ENCODE measurements at regions not wholly inside any gene's neighbourhood (a gene's known extent, or its start where the extent isn't known, plus 50 kb on each side); places are given as distances from the start of the nearest gene placed in this dataset.
A peak's percentile ranks its signal among the peaks of the same experiment; 100 is the strongest.
"Not testable (repeated sequence)": the region's sequence is repeated elsewhere in the genome, so short reads cannot be mapped to it uniquely, and the experiment has no call there.

- H3K9me3 ChIP-seq (ENCODE audit: low read length): no peaks in the 10 kb centered on the region
- no peaks in the 10 kb centered on the region for H3K4me1 ChIP-seq (ENCODE audit: insufficient read depth, low read length)
- H3K4me3 ChIP-seq (ENCODE audit: low read length): no peak overlapping the region
- no peak overlapping the region for H2AFZ ChIP-seq (ENCODE audit: low read depth, low read length)
- H3K27me3 ChIP-seq (ENCODE audit: insufficient read depth, low read length): no peaks in the 10 kb centered on the region
- no peaks in the 10 kb centered on the region for H3K36me3 ChIP-seq (ENCODE audit: insufficient read depth, low read length)
Observed at GRCh38 chr6:85372188-85372914, 77.5 kb upstream of the NT5E start.

GRCh38 chr6:85368631-85369030, 81.3 kb upstream of the NT5E start:
- Histone ChIP-seq H3K27me3 (ENCODE audit: insufficient read depth, low read length) (no peaks in the 10 kb centered on the region), H3K4me1 (ENCODE audit: insufficient read depth, low read length) (no peaks in the 10 kb centered on the region), H2AFZ (ENCODE audit: low read depth, low read length) (no peak overlapping the region), H3K36me3 (ENCODE audit: insufficient read depth, low read length) (no peaks in the 10 kb centered on the region), H3K9me3 (ENCODE audit: low read length) (no peaks in the 10 kb centered on the region), H3K4me3 (ENCODE audit: low read length) (no peak overlapping the region)

- Histone ChIP-seq H3K27me3 (ENCODE audit: insufficient read depth, low read length) (no peaks in the 10 kb centered on the region), H2AFZ (ENCODE audit: low read depth, low read length) (no peak overlapping the region)
Observed at GRCh38 chr6:85364344-85364743, 85.5 kb upstream of the NT5E start.

GRCh38 chr6:85363870-85364269, 86.0 kb upstream of the NT5E start:
- no peak overlapping the region for H2AFZ ChIP-seq (ENCODE audit: low read depth, low read length)
- no peak overlapping the region for H3K4me3 ChIP-seq (ENCODE audit: low read length)
- no peaks in the 10 kb centered on the region for H3K4me1 ChIP-seq (ENCODE audit: insufficient read depth, low read length)
- no peaks in the 10 kb centered on the region for H3K36me3 ChIP-seq (ENCODE audit: insufficient read depth, low read length)
- no peaks in the 10 kb centered on the region for H3K27me3 ChIP-seq (ENCODE audit: insufficient read depth, low read length)
- H3K9me3 ChIP-seq (ENCODE audit: low read length): no peaks in the 10 kb centered on the region

More at GRCh38 chr6:85364344-85364743, 85.5 kb upstream of the NT5E start:
- no peaks in the 10 kb centered on the region for H3K9me3 ChIP-seq (ENCODE audit: low read length)
- no peak overlapping the region for H3K4me3 ChIP-seq (ENCODE audit: low read length)
- H3K36me3 ChIP-seq (ENCODE audit: insufficient read depth, low read length): no peaks in the 10 kb centered on the region
- no peaks in the 10 kb centered on the region for H3K4me1 ChIP-seq (ENCODE audit: insufficient read depth, low read length)

- Histone ChIP-seq H3K36me3 (ENCODE audit: insufficient read depth, low read length) (no peaks in the 10 kb centered on the region), H3K9me3 (ENCODE audit: low read length) (no peaks in the 10 kb centered on the region), H3K4me1 (ENCODE audit: insufficient read depth, low read length) (no peaks in the 10 kb centered on the region), H3K4me3 (ENCODE audit: low read length) (no peak overlapping the region), H3K27me3 (ENCODE audit: insufficient read depth, low read length) (no peaks in the 10 kb centered on the region), H2AFZ (ENCODE audit: low read depth, low read length) (no peak overlapping the region)
Observed at GRCh38 chr6:85362652-85363310, 87.1 kb upstream of the NT5E start.

GRCh38 chr6:85361643-85362014, 88.3 kb upstream of the NT5E start:
- H3K27me3 ChIP-seq (ENCODE audit: insufficient read depth, low read length): no peaks in the 10 kb centered on the region
- H3K9me3 ChIP-seq (ENCODE audit: low read length): no peaks in the 10 kb centered on the region
- H3K4me1 ChIP-seq (ENCODE audit: insufficient read depth, low read length): no peaks in the 10 kb centered on the region
- H3K36me3 ChIP-seq (ENCODE audit: insufficient read depth, low read length): no peaks in the 10 kb centered on the region
- no peak overlapping the region for H2AFZ ChIP-seq (ENCODE audit: low read depth, low read length)
- no peak overlapping the region for H3K4me3 ChIP-seq (ENCODE audit: low read length)

GRCh38 chr6:85360794-85361642, 88.9 kb upstream of the NT5E start:
- Histone ChIP-seq H3K27me3 (ENCODE audit: insufficient read depth, low read length) (no peaks in the 10 kb centered on the region), H3K4me3 (ENCODE audit: low read length) (no peak overlapping the region), H3K4me1 (ENCODE audit: insufficient read depth, low read length) (no peaks in the 10 kb centered on the region), H3K36me3 (ENCODE audit: insufficient read depth, low read length) (no peaks in the 10 kb centered on the region), H2AFZ (ENCODE audit: low read depth, low read length) (no peak overlapping the region), H3K9me3 (ENCODE audit: low read length) (no peaks in the 10 kb centered on the region)

- H3K4me1 ChIP-seq (ENCODE audit: insufficient read depth, low read length): no peaks in the 10 kb centered on the region
- H3K4me3 ChIP-seq (ENCODE audit: low read length): no peak overlapping the region
- no peaks in the 10 kb centered on the region for H3K36me3 ChIP-seq (ENCODE audit: insufficient read depth, low read length)
- no peaks in the 10 kb centered on the region for H3K9me3 ChIP-seq (ENCODE audit: low read length)
- peak overlapping the region; percentile 11 for H2AFZ ChIP-seq (ENCODE audit: low read depth, low read length)
- no peaks in the 10 kb centered on the region for H3K27me3 ChIP-seq (ENCODE audit: insufficient read depth, low read length)
Observed at GRCh38 chr6:85357651-85358050, 92.2 kb upstream of the NT5E start.

- not testable (repeated sequence) for H2AFZ ChIP-seq (ENCODE audit: low read depth, low read length); H3K36me3 ChIP-seq (ENCODE audit: insufficient read depth, low read length); H3K9me3 ChIP-seq (ENCODE audit: low read length); H3K4me1 ChIP-seq (ENCODE audit: insufficient read depth, low read length); H3K4me3 ChIP-seq (ENCODE audit: low read length); H3K27me3 ChIP-seq (ENCODE audit: insufficient read depth, low read length)
Observed at GRCh38 chr6:85356743-85357142, 93.1 kb upstream of the NT5E start.

GRCh38 chr6:85355816-85356215, 94.1 kb upstream of the NT5E start:
- H3K36me3 ChIP-seq (ENCODE audit: insufficient read depth, low read length): no peaks in the 10 kb centered on the region
- no peak overlapping the region for H3K4me3 ChIP-seq (ENCODE audit: low read length)
- H3K27me3 ChIP-seq (ENCODE audit: insufficient read depth, low read length): no peaks in the 10 kb centered on the region
- H3K9me3 ChIP-seq (ENCODE audit: low read length): no peaks in the 10 kb centered on the region
- H2AFZ ChIP-seq (ENCODE audit: low read depth, low read length): no peak overlapping the region
- no peaks in the 10 kb centered on the region for H3K4me1 ChIP-seq (ENCODE audit: insufficient read depth, low read length)

- Histone ChIP-seq H3K27me3 (ENCODE audit: insufficient read depth, low read length) (no peaks in the 10 kb centered on the region), H3K4me3 (ENCODE audit: low read length) (no peak overlapping the region), H3K9me3 (ENCODE audit: low read length) (no peaks in the 10 kb centered on the region), H2AFZ (ENCODE audit: low read depth, low read length) (no peak overlapping the region), H3K4me1 (ENCODE audit: insufficient read depth, low read length) (no peaks in the 10 kb centered on the region), H3K36me3 (ENCODE audit: insufficient read depth, low read length) (no peaks in the 10 kb centered on the region)
Observed at GRCh38 chr6:85354761-85355618, 94.9 kb upstream of the NT5E start.

GRCh38 chr6:85353012-85353411, 96.9 kb upstream of the NT5E start:
- Histone ChIP-seq H2AFZ (ENCODE audit: low read depth, low read length) (no peak overlapping the region), H3K36me3 (ENCODE audit: insufficient read depth, low read length) (no peaks in the 10 kb centered on the region), H3K9me3 (ENCODE audit: low read length) (no peaks in the 10 kb centered on the region), H3K4me1 (ENCODE audit: insufficient read depth, low read length) (no peaks in the 10 kb centered on the region), H3K27me3 (ENCODE audit: insufficient read depth, low read length) (no peaks in the 10 kb centered on the region), H3K4me3 (ENCODE audit: low read length) (no peak overlapping the region)

Data from neuron (in vitro differentiated cells).